ENCODE measurements at regions not wholly inside any gene's neighbourhood (a gene's known extent, or its start where the extent isn't known, plus 50 kb on each side); places are given as distances from the start of the nearest gene placed in this dataset.

DNA sequence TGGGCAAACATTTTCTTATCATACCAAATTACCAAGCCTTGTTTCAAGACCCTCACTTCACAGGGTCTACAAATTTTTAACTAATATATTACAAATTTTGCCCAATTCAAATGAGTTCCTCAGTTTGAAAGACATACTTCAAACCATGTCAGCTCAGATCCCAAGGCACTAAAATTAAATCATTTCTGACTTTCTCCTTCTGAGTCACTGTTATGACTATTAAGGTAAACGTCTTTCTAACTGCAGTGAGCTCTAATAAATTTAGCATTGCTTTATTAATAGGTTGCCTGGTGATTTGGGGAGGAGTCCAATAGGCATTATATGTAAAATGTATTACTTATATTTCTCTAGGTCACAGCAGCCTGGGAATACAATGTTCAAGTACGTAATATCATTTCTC, 158.2 kb upstream of the ARHGEF26 start:
- TF ChIP-seq, protein P1, sequence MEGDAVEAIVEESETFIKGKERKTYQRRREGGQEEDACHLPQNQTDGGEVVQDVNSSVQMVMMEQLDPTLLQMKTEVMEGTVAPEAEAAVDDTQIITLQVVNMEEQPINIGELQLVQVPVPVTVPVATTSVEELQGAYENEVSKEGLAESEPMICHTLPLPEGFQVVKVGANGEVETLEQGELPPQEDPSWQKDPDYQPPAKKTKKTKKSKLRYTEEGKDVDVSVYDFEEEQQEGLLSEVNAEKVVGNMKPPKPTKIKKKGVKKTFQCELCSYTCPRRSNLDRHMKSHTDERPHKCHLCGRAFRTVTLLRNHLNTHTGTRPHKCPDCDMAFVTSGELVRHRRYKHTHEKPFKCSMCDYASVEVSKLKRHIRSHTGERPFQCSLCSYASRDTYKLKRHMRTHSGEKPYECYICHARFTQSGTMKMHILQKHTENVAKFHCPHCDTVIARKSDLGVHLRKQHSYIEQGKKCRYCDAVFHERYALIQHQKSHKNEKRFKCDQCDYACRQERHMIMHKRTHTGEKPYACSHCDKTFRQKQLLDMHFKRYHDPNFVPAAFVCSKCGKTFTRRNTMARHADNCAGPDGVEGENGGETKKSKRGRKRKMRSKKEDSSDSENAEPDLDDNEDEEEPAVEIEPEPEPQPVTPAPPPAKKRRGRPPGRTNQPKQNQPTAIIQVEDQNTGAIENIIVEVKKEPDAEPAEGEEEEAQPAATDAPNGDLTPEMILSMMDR (conservative IDR thresholded peaks at IDR 0.05; ENCODE audit: low read length) = no peak
- no peak for TF ChIP-seq EZH2phosphoT487 (IDR thresholded peaks at IDR 0.05; ENCODE audit: borderline replicate concordance, low read depth, low read length)
